SKM-1 treated with dmso at 0.1 percent for 144 hours (cell line): ENCODE measurements at regions not wholly inside any gene's neighbourhood (a gene's known extent, or its start where the extent isn't known, plus 50 kb on each side); places are given as distances from the start of the nearest gene placed in this dataset.

ENCODE experiments used
- DNase-seq: peaks from one replicate; lab custom pipeline; 2025; ENCODE audit not compliant: unreplicated experiment; lab: John Stamatoyannopoulos, UW

DNA sequence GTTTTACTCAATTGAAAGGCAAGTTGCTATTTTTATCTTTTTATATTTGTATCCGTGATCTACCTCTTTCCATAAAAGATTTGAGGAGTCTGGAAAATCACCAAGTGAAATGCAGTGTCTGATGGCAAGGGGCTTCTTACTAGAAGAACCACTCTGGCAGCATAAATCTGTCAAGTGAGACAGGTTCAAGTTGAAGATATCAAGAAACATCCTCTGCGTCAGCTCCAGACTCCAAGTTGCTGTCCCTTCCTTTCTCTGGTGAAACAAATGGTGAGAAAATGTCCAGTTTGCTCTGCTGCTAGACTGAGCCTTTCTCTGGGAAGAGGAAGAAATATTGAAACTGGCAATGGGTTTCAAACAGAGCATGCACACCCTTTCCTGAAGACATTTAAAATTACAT, 411.2 kb downstream of the PLPP3 start:
- no peak for DNase-seq

- DNase-seq = no peak
Observed at GRCh38 chr1:56167596-56167995, 411.8 kb downstream of the PLPP3 start.

GRCh38 chr1:56160773-56161315, 418.5 kb downstream of the PLPP3 start:
- DNase-seq = no peak

- no peak for DNase-seq
Observed at GRCh38 chr1:56156971-56157876, 422.1 kb downstream of the PLPP3 start.

- no peak for DNase-seq
Observed at GRCh38 chr1:56153276-56153675, 426.1 kb downstream of the PLPP3 start.

DNA sequence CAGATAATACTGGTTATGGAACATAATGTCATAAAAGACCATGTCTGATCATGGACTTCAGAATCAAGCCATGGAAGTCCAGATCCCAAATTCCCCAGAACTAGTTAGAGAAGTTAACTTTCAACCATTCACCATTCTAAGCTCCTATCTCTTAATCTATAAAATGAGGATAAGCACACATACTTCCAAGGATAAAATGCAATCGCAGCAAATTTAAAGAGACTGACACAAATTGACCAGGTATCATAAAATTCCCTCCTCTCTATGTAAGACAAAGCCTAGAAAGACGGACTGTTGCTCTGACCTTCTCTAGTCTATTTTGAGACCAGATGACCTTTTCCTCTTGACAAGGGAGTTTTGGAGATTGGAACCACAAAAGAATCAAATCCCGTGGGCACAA, 426.7 kb downstream of the PLPP3 start:
- DNase-seq = no peak

GRCh38 chr1:56151402-56151801, 428.0 kb downstream of the PLPP3 start:
- DNase-seq = no peak

GRCh38 chr1:56150441-56151215, 428.7 kb downstream of the PLPP3 start:
- DNase-seq = no peak

GRCh38 chr1:56149761-56150160, 429.6 kb downstream of the PLPP3 start:
- DNase-seq = no peak

GRCh38 chr1:56148326-56149193, 430.8 kb downstream of the PLPP3 start:
- no peak for DNase-seq

GRCh38 chr1:56147459-56147858, 431.9 kb downstream of the PLPP3 start:
- DNase-seq = no peak

GRCh38 chr1:56147034-56147433, 432.3 kb downstream of the PLPP3 start:
- DNase-seq = no peak

GRCh38 chr1:56146449-56146848, 432.9 kb downstream of the PLPP3 start:
- no peak for DNase-seq

DNA sequence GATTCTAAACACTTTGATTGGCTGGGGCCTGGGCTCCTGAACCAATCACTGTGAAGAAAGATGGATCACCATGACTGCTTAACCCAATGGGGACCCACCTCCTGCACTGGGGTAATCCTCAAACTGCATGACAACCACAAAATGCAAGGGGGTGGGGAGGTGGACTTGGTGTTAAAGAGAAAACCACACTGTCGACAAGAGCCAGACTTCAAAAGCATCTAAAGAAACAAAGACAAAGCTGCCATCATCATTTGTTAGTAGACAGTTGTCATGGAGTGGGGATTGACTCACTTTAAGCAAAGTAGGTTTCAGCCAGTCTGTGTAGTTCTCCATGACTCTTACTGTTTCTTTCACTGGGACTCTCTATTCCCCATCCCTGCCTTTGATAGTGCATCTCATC, 433.8 kb downstream of the PLPP3 start:
- no peak for DNase-seq

- DNase-seq = no peak
Observed at GRCh38 chr1:56142301-56142700, 437.1 kb downstream of the PLPP3 start.

DNA sequence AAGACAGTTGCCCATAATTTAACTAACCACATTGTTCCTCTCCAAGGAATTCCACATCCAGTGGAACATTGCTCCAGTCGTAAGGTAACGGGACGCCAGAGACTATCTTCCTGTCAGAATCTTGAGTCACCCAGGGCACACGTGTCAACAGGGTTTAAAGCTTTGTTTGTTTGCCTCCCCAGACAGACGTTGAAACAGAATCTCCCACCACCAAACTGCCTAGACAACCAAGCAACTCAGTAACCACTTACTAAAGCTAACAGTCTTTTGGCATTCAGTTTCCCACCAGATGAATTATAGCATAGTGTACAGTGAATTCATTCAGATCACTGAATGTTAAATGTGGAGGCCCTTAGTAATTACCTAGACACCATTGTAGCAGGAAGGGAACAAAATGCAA, 439.5 kb downstream of the PLPP3 start:
- DNase-seq = no peak

- DNase-seq = no peak
Observed at GRCh38 chr1:56137521-56138505, 441.6 kb downstream of the PLPP3 start.

- no peak for DNase-seq
Observed at GRCh38 chr1:56137090-56137489, 442.3 kb downstream of the PLPP3 start.

- no peak for DNase-seq
Observed at GRCh38 chr1:56135864-56136147, 443.6 kb downstream of the PLPP3 start.
